IMR-90 (cell line): ENCODE measurements at regions not wholly inside any gene's neighbourhood (a gene's known extent, or its start where the extent isn't known, plus 50 kb on each side); places are given as distances from the start of the nearest gene placed in this dataset.

Experiments used
- ATAC-seq: fragments of 200-7000 bp; cut with Tn5 transposase; 2 replicates; pipeline ENCODE4 v1.9.1; 2020; ENCODE audit warnings: low read depth, mild to moderate bottlenecking, moderate library complexity
- BruUV-seq: library from RNA; stranded (reverse); fragments of 400-500 nt; replicated peaks from 2 replicates; lab custom pipeline; 2021; lab: Mats Ljungman, UMichigan
- CTCF ChIA-PET: fragments of 300-600 bp; formaldehyde crosslinking; extraction: SDS; loops from one replicate; lab custom pipeline; 2021; ENCODE audit warnings: antibody characterized with exemption; lab: Yijun Ruan, JAX
- POLR2A ChIA-PET: fragments of 300-600 bp; sonication (Branson Sonifier 250); formaldehyde crosslinking; loops from one replicate; lab custom pipeline; 2022; ENCODE audit warnings: antibody characterized with exemption; ENCODE audit not compliant: unreplicated experiment; lab: Charles Lee
- DNase-seq: peaks from one replicate; pipeline ENCODE4 v3.0.0; 2013
- H2AFZ ChIP-seq: replicated peaks from 2 replicates; pipeline ENCODE3; 2013; ENCODE audit warnings: low read length, mild to moderate bottlenecking; ENCODE audit not compliant: poor library complexity
- H2AK5ac ChIP-seq: 2 replicates; pipeline ENCODE4 v1.6.1; 2013; ENCODE audit warnings: low read depth, low read length, inconsistent platforms
- H2AK9ac ChIP-seq: replicated peaks from 2 replicates; pipeline ENCODE3; 2013; ENCODE audit warnings: mild to moderate bottlenecking, low read depth, low read length, moderate library complexity; ENCODE audit not compliant: poor library complexity
- H2BK120ac ChIP-seq: 2 replicates; pipeline ENCODE4 v1.6.1; 2013; ENCODE audit warnings: low read depth, low read length, inconsistent platforms
- H2BK15ac ChIP-seq: 3 replicates; pipeline ENCODE4 v1.6.1; 2013; ENCODE audit warnings: low read depth, low read length, inconsistent platforms
- H2BK20ac ChIP-seq: 2 replicates; pipeline ENCODE4 v1.6.1; 2013; ENCODE audit warnings: low read depth, mild to moderate bottlenecking, inconsistent platforms, low read length, moderate library complexity
- H2BK5ac ChIP-seq: 2 replicates; pipeline ENCODE4 v1.6.1; 2013; ENCODE audit warnings: mild to moderate bottlenecking, low read depth, low read length, inconsistent platforms; ENCODE audit not compliant: poor library complexity, severe bottlenecking
- H3K14ac ChIP-seq: replicated peaks from 2 replicates; pipeline ENCODE4 v1.6.1; 2013; ENCODE audit warnings: low read depth, low read length, inconsistent platforms
- H3K18ac ChIP-seq: 2 replicates; pipeline ENCODE4 v1.6.1; 2013; ENCODE audit warnings: low read depth, low read length, control low read depth
- H3K23ac ChIP-seq: 2 replicates; pipeline ENCODE4 v1.6.1; 2013; ENCODE audit warnings: low read depth, low read length, inconsistent platforms
- H3K27ac ChIP-seq: 2 replicates; pipeline ENCODE4 v1.5.1; 2013; ENCODE audit warnings: mild to moderate bottlenecking, control low read depth, low read length; ENCODE audit not compliant: insufficient read depth
- H3K27me3 ChIP-seq: 2 replicates; pipeline ENCODE4 v1.6.1; 2013; ENCODE audit warnings: low read length; ENCODE audit not compliant: control insufficient read depth, insufficient read depth
- H3K36me3 ChIP-seq: 2 replicates; pipeline ENCODE4 v1.6.1; 2013; ENCODE audit warnings: low read length, mixed read lengths; ENCODE audit not compliant: control insufficient read depth, insufficient read depth
- H3K4ac ChIP-seq: 2 replicates; pipeline ENCODE4 v1.6.1; 2013; ENCODE audit warnings: low read depth, low read length, inconsistent platforms
- H3K4me1 ChIP-seq: 2 replicates; pipeline ENCODE4 v1.6.1; 2013; ENCODE audit warnings: low read length, mixed read lengths; ENCODE audit not compliant: control insufficient read depth, insufficient read depth
- H3K4me2 ChIP-seq: 2 replicates; pipeline ENCODE4 v1.6.1; 2013; ENCODE audit warnings: low read depth, mild to moderate bottlenecking, control low read depth, low read length, moderate library complexity
- H3K4me3 ChIP-seq: 2 replicates; pipeline ENCODE4 v1.5.1; 2013; ENCODE audit warnings: low read depth, mild to moderate bottlenecking, control low read depth, low read length, moderate library complexity; ENCODE audit not compliant: insufficient read depth
- H3K56ac ChIP-seq: 2 replicates; pipeline ENCODE4 v1.6.1; 2013; ENCODE audit warnings: low read length, inconsistent platforms; ENCODE audit not compliant: insufficient read depth; ENCODE audit errors: extremely low read depth
- H3K79me1 ChIP-seq, 2 experiments: 2 replicates each; pipeline ENCODE4 v1.6.1; 2013; ENCODE audit warnings: low read length in 2 of 2, inconsistent platforms in 1 of 2, low read depth in 1 of 2
- H3K9ac ChIP-seq: 2 replicates; pipeline ENCODE4 v1.6.1; 2013; ENCODE audit warnings: low read depth, low read length, control low read depth
- H3K9me1 ChIP-seq: 2 replicates; pipeline ENCODE4 v1.6.1; 2013; ENCODE audit warnings: low read length, inconsistent platforms; ENCODE audit not compliant: insufficient read depth
- H3K9me3 ChIP-seq: 2 replicates; pipeline ENCODE4 v1.6.1; 2013; ENCODE audit warnings: low read length; ENCODE audit not compliant: control insufficient read depth, insufficient read depth
- H4K20me1 ChIP-seq: 2 replicates; pipeline ENCODE4 v1.6.1; 2013; ENCODE audit warnings: low read length, inconsistent platforms; ENCODE audit not compliant: insufficient read depth
- H4K5ac ChIP-seq: 2 replicates; pipeline ENCODE4 v1.6.1; 2013; ENCODE audit warnings: mild to moderate bottlenecking, low read depth, low read length, control low read depth
- H4K8ac ChIP-seq, 2 experiments: 2 replicates each; pipeline ENCODE4 v1.6.1; 2013; ENCODE audit warnings: low read depth in 2 of 2, low read length in 2 of 2, control low read depth in 1 of 2, inconsistent platforms in 1 of 2
- H4K91ac ChIP-seq: 2 replicates; pipeline ENCODE4 v1.6.1; 2013; ENCODE audit warnings: low read depth, low read length, inconsistent platforms; ENCODE audit not compliant: insufficient read depth
- CTCF ChIP-seq: conservative IDR thresholded peaks from 2 replicates; pipeline ENCODE4 v1.5.1; 2012; ENCODE audit warnings: mild to moderate bottlenecking, low read depth, low read length, improper control_type of control experiment
- FOS ChIP-seq: fragments of 150-350 bp; IDR thresholded peaks from 2 replicates; pipeline ENCODE4 v1.6.1; 2016; ENCODE audit warnings: low read depth, low read length
- MAFK ChIP-seq: IDR thresholded peaks from 2 replicates; pipeline ENCODE4 v1.6.1; 2012; ENCODE audit warnings: low read depth, low read length, improper control_type of control experiment
- MAZ ChIP-seq: IDR thresholded peaks from 2 replicates; pipeline ENCODE4 v1.6.1; 2012; ENCODE audit warnings: low read depth, mild to moderate bottlenecking, low read length, improper control_type of control experiment, moderate library complexity, borderline replicate concordance
- POLR2A ChIP-seq: IDR thresholded peaks from 2 replicates; pipeline ENCODE4 v1.6.1; 2012; ENCODE audit warnings: mild to moderate bottlenecking, low read depth, low read length
- RCOR1 ChIP-seq: IDR thresholded peaks from 2 replicates; pipeline ENCODE4 v1.6.1; 2012; ENCODE audit warnings: mild to moderate bottlenecking, low read length, improper control_type of control experiment; ENCODE audit not compliant: insufficient replicate concordance
- WGBS, 2 experiments: methylation state at CpG; one replicate each; pipeline versions ENCODE4 v1.1.5 to v1.1.7; 2013; ENCODE audit warnings: missing lambda C conversion rate in 2 of 2; ENCODE audit not compliant: insufficient read length in 1 of 2; ENCODE audit errors: extremely low coverage in 2 of 2; 5-methylcytosine and 5-hydroxymethylcytosine counted together
- dilution Hi-C: fragments of 300-500 bp; cut with HindIII; formaldehyde crosslinking; loops from one replicate; pipeline ENCODE4 v1.14.3; 2018; ENCODE audit warnings: low sequenced_read_pairs; ENCODE audit not compliant: unreplicated experiment
- in situ Hi-C: fragments of 300-500 bp; cut with MboI; formaldehyde crosslinking; loops from 3 replicates; pipeline ENCODE4 v1.14.3; 2019; ENCODE audit warnings: low sequenced_read_pairs, inconsistent platforms, mixed read lengths
- intact Hi-C: fragments of 100-400 bp; cut with micrococcal nuclease; formaldehyde crosslinking; loops from 2 replicates; pipeline ENCODE4 v1.10.0; 2022

DNA sequence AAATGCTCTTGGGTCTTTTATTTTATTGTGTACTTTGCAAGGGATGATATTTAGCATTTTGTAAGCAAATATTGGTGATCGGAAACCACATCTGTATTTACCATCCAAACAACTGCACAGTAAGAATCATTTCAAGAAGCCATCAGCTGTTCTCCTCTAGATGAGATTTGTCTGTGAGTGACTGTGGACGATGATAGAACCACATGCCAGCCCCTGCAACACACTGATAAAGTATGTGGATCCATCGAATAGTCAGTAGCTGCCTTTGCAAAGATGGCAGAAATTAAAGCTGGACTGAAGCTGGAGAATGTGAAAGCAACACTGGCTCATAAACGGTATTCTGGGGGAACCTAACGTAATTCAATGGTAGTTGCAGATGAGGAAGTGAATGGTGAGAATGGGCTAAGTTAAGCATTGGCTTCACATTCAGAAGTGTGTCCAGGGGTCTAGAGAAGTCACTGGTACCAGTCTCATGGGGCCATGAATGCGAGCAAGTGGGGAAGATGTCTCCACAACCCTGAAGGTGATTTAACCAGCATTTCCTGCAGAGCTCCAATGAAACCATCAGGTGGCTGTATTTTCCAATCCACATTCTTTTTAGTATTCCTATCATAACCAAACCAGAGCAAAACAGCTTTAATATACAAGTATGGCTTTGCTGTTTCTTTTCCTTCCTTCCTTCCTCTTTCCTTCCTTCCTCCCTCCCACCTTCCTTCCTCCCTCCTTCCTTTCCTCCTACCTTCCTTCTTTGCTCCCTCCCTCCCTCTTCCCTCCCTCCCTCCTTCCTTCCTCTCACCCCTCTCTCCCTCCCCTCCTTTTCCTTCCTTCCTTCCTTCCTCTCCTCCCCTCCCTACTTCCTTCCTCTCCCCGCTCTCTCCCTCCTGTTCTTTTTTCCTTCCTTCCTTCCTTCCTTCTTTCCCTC lies 169.4 kb downstream of the ABCA8 start:
- Histone ChIP-seq H3K79me1 (no peaks in the 10 kb centered on the region), H3K18ac (no peak overlapping the region), H3K27me3 (no peaks in the 10 kb centered on the region), H3K4ac (no peak overlapping the region), H3K9ac (no peak overlapping the region), H3K14ac (no peak overlapping the region), H3K56ac (no peak overlapping the region), H2BK15ac (peak overlapping the region; percentile 76; the same call in 1 of the 3 replicates), H4K20me1 (no peaks in the 10 kb centered on the region), H3K27ac (no peak overlapping the region), H3K36me3 (no peaks in the 10 kb centered on the region), H4K8ac (no peak overlapping the region), H3K23ac (no peak overlapping the region), H2BK5ac (no peak overlapping the region), H3K4me2 (no peak overlapping the region), H3K4me3 (no peak overlapping the region), H3K9me3 (no peaks in the 10 kb centered on the region; the same call in 1 of the 2 replicates), H2BK120ac (no peak overlapping the region), H4K91ac (no peak overlapping the region), H3K9me1 (no peaks in the 10 kb centered on the region; the same call in 1 of the 2 replicates), H2AK5ac (peak overlapping the region; percentile 27; the same call in 1 of the 2 replicates), H2AFZ (no peak overlapping the region), H2AK9ac (no peak overlapping the region), H4K5ac (no peak overlapping the region), H2BK20ac (no peak overlapping the region), H3K4me1 (no peaks in the 10 kb centered on the region)
- WGBS, 2 experiments = 88% methylated on average over 4 of the region's 7 CpGs; no CpG with 5 or more reads in 1 of the 2 experiments
- intact Hi-C loops = no loop called here
- CTCF ChIA-PET = no interaction called here
- dilution Hi-C loops = no loop called here
- DNase-seq (no peak), ATAC-seq (no peak)
- POLR2A ChIA-PET = no interaction called here
- no peak for TF ChIP-seq RCOR1
- TF ChIP-seq MAFK = no peak
- TF ChIP-seq FOS = no peak
- TF ChIP-seq CTCF = no peak
- TF ChIP-seq POLR2A = no peak
- TF ChIP-seq MAZ = no peak
- BruUV-seq = no TSS peak
- in situ Hi-C loops = loop anchor here (25.0 kb wide), 1 partner anchor 701 kb away; no protein-coding TSS in a partner anchor
